GM19328 (cell line): ENCODE measurements at regions not wholly inside any gene's neighbourhood (a gene's known extent, or its start where the extent isn't known, plus 50 kb on each side); places are given as distances from the start of the nearest gene placed in this dataset.
A peak's percentile ranks its signal among the peaks of the same experiment; 100 is the strongest.
"Not testable (repeated sequence)": the region's sequence is repeated elsewhere in the genome, so short reads cannot be mapped to it uniquely, and the experiment has no call there.

Experiments used
- ATAC-seq: cut with Tn5 transposase; IDR thresholded peaks from one replicate; pipeline ENCODE4 v1.9.1; 2021; ENCODE audit warnings: mild to moderate bottlenecking, moderate library complexity; ENCODE audit not compliant: unreplicated experiment

GRCh38 chr4:37771771-37772170 is 54.7 kb upstream of the PGM2 start:
- no peak for ATAC-seq

- no peak for ATAC-seq
Observed at GRCh38 chr4:37770016-37770415, 56.5 kb upstream of the PGM2 start.

GRCh38 chr4:37769391-37769989 is 57.0 kb upstream of the PGM2 start:
- no peak for ATAC-seq

- ATAC-seq, result no peak
Observed at GRCh38 chr4:37767546-37767945, 58.9 kb upstream of the PGM2 start.

GRCh38 chr4:37767019-37767418 is 59.5 kb upstream of the PGM2 start:
- no peak for ATAC-seq

- ATAC-seq, result peak; percentile 55
Observed at GRCh38 chr4:37765741-37766140, 60.7 kb upstream of the PGM2 start.

- ATAC-seq, result no peak
Observed at GRCh38 chr4:37763831-37764230, 62.7 kb upstream of the PGM2 start.

GRCh38 chr4:37762991-37763368 is 63.5 kb upstream of the PGM2 start:
- no peak for ATAC-seq

- ATAC-seq, result no peak
Observed at GRCh38 chr4:37762294-37762990, 64.0 kb upstream of the PGM2 start.

GRCh38 chr4:37760840-37761239 is 65.6 kb upstream of the PGM2 start:
- no peak for ATAC-seq

GRCh38 chr4:37759833-37760232 is 66.7 kb upstream of the PGM2 start:
- no peak for ATAC-seq

GRCh38 chr4:37758226-37758625 is 68.3 kb upstream of the PGM2 start:
- no peak for ATAC-seq

- ATAC-seq, result no peak
Observed at GRCh38 chr4:37757761-37758160, 68.7 kb upstream of the PGM2 start.

GRCh38 chr4:37757121-37757520 is 69.4 kb upstream of the PGM2 start:
- ATAC-seq, result no peak

GRCh38 chr4:37754410-37755185 is 68.4 kb upstream of the RELL1 start:
- no peak for ATAC-seq

GRCh38 chr4:37749398-37749988 is 63.3 kb upstream of the RELL1 start:
- ATAC-seq, result peak; percentile 60

GRCh38 chr4:37748485-37748884 is 62.3 kb upstream of the RELL1 start:
- ATAC-seq, result no peak

GRCh38 chr4:37747772-37748330 is 61.7 kb upstream of the RELL1 start:
- no peak for ATAC-seq

- not testable (repeated sequence) for ATAC-seq
Observed at GRCh38 chr4:37746852-37747251, 60.7 kb upstream of the RELL1 start.

GRCh38 chr4:37745946-37746345 is 59.8 kb upstream of the RELL1 start:
- ATAC-seq, result no peak

- ATAC-seq, result no peak
Observed at GRCh38 chr4:37742149-37742548, 56.0 kb upstream of the RELL1 start.
